Keratinocyte (primary cell): ENCODE measurements at regions not wholly inside any gene's neighbourhood (a gene's known extent, or its start where the extent isn't known, plus 50 kb on each side); places are given as distances from the start of the nearest gene placed in this dataset.

Experiments
- CTCF ChIP-seq, 3 experiments: IDR thresholded peaks in 1 of 3; conservative IDR thresholded peaks in 1 of 3; optimal IDR thresholded peaks in 1 of 3; 2 replicates in 2 of 3; 3 replicates in 1 of 3; pipeline versions ENCODE3 to v1.5.1; 2011; ENCODE audit warnings: low read length in 3 of 3, mild to moderate bottlenecking in 3 of 3, moderate library complexity in 2 of 3, control low read depth in 1 of 3, inconsistent platforms in 1 of 3; ENCODE audit not compliant: insufficient read depth in 2 of 3; ENCODE audit errors: extremely low read depth in 1 of 3
- EZH2 ChIP-seq: IDR thresholded peaks from one replicate; pipeline ENCODE4 v1.6.1; 2012; ENCODE audit warnings: inconsistent platforms, mild to moderate bottlenecking, low read length, moderate library complexity

- TF ChIP-seq CTCF (optimal IDR thresholded peaks at IDR 0.05 in 1 of 3, IDR thresholded peaks at IDR 0.05 in 1 of 3, conservative IDR thresholded peaks at IDR 0.05 in 1 of 3; ENCODE audit: extremely low read depth in 1 of 3, insufficient read depth in 2 of 3, low read length in 3 of 3): no peak
- no peak for TF ChIP-seq EZH2
Measured at GRCh38 chr2:107602801-107603200, 223.9 kb upstream of the RGPD4 start.
